ENCODE measurements at regions not wholly inside any gene's neighbourhood (a gene's known extent, or its start where the extent isn't known, plus 50 kb on each side); places are given as distances from the start of the nearest gene placed in this dataset.

GRCh38 chr10:57262892-57263291 lies 901.8 kb upstream of the ZWINT start:
- intact Hi-C loops (cut with DNase I; ENCODE audit: low total_unique reads), result no loop called here
- no peaks in the 10 kb centered on the region for H3K4me1 ChIP-seq
- DNase-seq, result no peak
- 35 to 52% (median 38%) methylated on average over 3 of the region's 3 CpGs for WGBS, 5 donors
- TF ChIP-seq, protein P1, sequence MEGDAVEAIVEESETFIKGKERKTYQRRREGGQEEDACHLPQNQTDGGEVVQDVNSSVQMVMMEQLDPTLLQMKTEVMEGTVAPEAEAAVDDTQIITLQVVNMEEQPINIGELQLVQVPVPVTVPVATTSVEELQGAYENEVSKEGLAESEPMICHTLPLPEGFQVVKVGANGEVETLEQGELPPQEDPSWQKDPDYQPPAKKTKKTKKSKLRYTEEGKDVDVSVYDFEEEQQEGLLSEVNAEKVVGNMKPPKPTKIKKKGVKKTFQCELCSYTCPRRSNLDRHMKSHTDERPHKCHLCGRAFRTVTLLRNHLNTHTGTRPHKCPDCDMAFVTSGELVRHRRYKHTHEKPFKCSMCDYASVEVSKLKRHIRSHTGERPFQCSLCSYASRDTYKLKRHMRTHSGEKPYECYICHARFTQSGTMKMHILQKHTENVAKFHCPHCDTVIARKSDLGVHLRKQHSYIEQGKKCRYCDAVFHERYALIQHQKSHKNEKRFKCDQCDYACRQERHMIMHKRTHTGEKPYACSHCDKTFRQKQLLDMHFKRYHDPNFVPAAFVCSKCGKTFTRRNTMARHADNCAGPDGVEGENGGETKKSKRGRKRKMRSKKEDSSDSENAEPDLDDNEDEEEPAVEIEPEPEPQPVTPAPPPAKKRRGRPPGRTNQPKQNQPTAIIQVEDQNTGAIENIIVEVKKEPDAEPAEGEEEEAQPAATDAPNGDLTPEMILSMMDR (IDR thresholded peaks at IDR 0.05), result no peak
- no peak for TF ChIP-seq EP300 (IDR thresholded peaks at IDR 0.05)
- no peak for TF ChIP-seq POLR2AphosphoS5 (IDR thresholded peaks at IDR 0.05)
- TF ChIP-seq POLR2A (IDR thresholded peaks at IDR 0.05), result no peak
- H3K36me3 ChIP-seq, result no peaks in the 10 kb centered on the region
- peaks cover 0 to 6% (median 0%) of the 10 kb centered on the region in 4 donors for H3K9me3 ChIP-seq
- H3K27ac ChIP-seq, result no peak overlapping the region
- no peak overlapping the region for H3K4me3 ChIP-seq
- no peaks in the 10 kb centered on the region for H3K27me3 ChIP-seq

DNA sequence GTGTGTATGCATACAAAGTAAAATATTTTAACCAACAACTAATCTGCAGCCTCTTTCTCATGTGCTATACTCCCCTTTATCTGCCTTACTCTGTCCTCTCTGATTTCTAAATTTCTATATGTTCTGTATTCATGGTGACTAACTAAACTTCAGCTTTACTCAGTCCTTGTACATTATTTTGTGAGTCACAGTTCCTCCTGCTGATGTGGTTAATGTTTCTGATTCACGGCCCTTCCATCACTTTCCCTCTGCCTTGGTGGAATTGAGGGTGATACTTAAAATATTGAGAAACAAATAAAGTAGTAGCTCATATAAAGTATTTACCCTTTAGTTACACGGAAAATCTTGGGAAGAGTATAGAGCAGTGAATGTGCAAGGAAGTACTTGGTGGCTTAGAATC lies 899.1 kb upstream of the ZWINT start:
- TF ChIP-seq, protein P1 (IDR thresholded peaks at IDR 0.05), result no peak
- TF ChIP-seq POLR2AphosphoS5 (IDR thresholded peaks at IDR 0.05) (no peak), POLR2A (IDR thresholded peaks at IDR 0.05) (no peak), EP300 (IDR thresholded peaks at IDR 0.05) (no peak)
- intact Hi-C loops (cut with DNase I; ENCODE audit: low total_unique reads), result no loop called here
- Histone ChIP-seq H3K4me3 (no peak overlapping the region), H3K36me3 (no peaks in the 10 kb centered on the region), H3K4me1 (no peaks in the 10 kb centered on the region), H3K27ac (no peak overlapping the region), H3K27me3 (no peaks in the 10 kb centered on the region), H3K9me3 (peaks cover 0 to 6% (median 0%) of the 10 kb centered on the region in 4 donors)
- no peak for DNase-seq
- 81 to 91% (median 86%) methylated on average over 2 of the region's 2 CpGs for WGBS, 5 donors

DNA sequence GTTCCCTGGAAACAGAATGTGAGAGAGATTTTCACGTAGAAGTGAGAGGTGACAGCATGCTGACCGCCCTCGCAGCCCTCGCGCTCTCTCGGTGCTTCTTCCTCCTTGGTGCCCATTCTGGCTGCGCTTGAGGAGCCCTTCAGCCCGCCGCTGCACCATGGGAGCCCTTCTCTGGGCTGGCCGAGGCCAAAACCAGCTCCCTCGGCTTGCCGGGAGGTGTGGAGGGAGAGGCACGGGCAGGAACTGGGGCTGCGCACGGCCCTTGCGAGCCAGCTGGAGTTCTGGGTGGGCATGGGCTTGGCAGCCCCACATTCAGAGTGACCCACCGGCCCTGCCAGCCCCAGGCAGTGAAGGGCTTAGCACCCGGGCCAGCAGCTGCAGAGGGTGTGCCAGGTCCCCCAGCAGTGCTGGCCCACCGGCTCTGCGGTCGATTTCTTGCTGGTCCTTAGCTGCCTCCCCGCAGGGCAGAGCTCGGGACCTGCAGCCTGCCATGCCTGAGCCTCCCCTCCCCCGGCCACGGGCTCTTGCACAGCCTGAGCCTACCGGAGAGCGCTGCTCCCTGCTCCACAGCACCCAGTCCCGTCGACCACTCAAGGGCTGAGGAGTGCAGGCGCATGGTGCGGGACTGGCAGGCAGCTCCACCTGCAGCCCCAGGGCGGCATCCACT lies 888.7 kb upstream of the ZWINT start:
- no peak overlapping the region for H3K27ac ChIP-seq
- H3K4me1 ChIP-seq, result no peaks in the 10 kb centered on the region
- DNase-seq, result no peak
- H3K4me3 ChIP-seq, result no peak overlapping the region
- TF ChIP-seq EP300 (IDR thresholded peaks at IDR 0.05) (no peak), POLR2AphosphoS5 (IDR thresholded peaks at IDR 0.05) (no peak), POLR2A (IDR thresholded peaks at IDR 0.05) (no peak)
- TF ChIP-seq, protein P1 (IDR thresholded peaks at IDR 0.05), result no peak
- 86 to 93% (median 91%) methylated on average over 14 to 32 of the region's 32 CpGs for WGBS, 5 donors
- intact Hi-C loops (cut with DNase I; ENCODE audit: low total_unique reads), result no loop called here
- no peaks in the 10 kb centered on the region for H3K36me3 ChIP-seq
- peaks cover 0 to 16% (median 2%) of the 10 kb centered on the region in 4 donors for H3K9me3 ChIP-seq
- no peaks in the 10 kb centered on the region for H3K27me3 ChIP-seq

DNA sequence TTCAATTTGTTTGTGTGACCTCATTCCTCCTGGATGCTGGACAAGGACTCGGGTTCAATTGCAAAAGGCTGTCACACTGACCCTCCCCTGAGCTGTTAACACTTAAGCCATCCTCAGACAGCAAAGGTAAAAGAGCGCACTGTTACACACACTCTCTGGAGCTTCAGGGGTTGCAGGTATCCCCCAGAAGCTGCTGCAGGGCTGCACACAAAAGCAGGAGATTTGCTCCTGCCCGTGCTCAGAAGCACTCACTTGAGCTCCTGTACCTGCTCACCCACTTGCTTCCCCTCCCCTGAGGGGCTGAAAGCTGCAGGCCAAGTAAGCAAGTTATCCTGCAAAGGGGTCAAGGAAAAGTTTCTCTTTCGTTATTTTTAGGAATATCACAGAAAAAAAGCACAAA lies 886.2 kb upstream of the ZWINT start:
- intact Hi-C loops (cut with DNase I; ENCODE audit: low total_unique reads), result no loop called here
- no peak for DNase-seq
- WGBS, 5 donors, result 41 to 52% (median 46%) methylated on average over 4 of the region's 4 CpGs

More for the DNA sequence above, 886.2 kb upstream of the ZWINT start:
- Histone ChIP-seq H3K4me3 (no peak overlapping the region), H3K36me3 (no peaks in the 10 kb centered on the region), H3K4me1 (no peaks in the 10 kb centered on the region), H3K9me3 (peaks cover 0 to 16% (median 2%) of the 10 kb centered on the region in 4 donors), H3K27ac (no peak overlapping the region), H3K27me3 (no peaks in the 10 kb centered on the region)
- TF ChIP-seq POLR2A (IDR thresholded peaks at IDR 0.05), result no peak
- TF ChIP-seq, protein P1 (IDR thresholded peaks at IDR 0.05), result no peak
- no peak for TF ChIP-seq EP300 (IDR thresholded peaks at IDR 0.05)
- TF ChIP-seq POLR2AphosphoS5 (IDR thresholded peaks at IDR 0.05), result no peak

Data from stomach (tissue), 8 donors.